ENCODE measurements at regions not wholly inside any gene's neighbourhood (a gene's known extent, or its start where the extent isn't known, plus 50 kb on each side); places are given as distances from the start of the nearest gene placed in this dataset.

DNA sequence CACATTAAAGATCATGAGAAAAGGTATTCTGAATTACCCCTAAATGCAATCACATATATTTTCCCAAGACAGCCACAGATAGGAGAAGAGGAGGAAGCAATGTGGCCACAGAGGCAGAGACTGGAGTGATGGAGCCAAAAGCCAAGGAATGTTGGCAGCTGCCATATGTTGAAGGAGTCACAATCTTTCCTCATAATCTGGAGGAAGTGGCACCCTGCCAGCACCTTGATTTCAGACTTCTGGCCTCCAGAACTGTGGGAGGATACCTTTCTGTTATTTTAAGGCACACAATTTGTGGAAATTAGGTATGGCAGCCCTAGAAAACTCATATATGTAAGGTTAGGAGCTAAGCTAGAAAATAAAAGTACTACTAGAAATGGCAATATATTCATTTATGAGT lies 139.9 kb upstream of the GAS1 start:
- TF ChIP-seq, protein P1, sequence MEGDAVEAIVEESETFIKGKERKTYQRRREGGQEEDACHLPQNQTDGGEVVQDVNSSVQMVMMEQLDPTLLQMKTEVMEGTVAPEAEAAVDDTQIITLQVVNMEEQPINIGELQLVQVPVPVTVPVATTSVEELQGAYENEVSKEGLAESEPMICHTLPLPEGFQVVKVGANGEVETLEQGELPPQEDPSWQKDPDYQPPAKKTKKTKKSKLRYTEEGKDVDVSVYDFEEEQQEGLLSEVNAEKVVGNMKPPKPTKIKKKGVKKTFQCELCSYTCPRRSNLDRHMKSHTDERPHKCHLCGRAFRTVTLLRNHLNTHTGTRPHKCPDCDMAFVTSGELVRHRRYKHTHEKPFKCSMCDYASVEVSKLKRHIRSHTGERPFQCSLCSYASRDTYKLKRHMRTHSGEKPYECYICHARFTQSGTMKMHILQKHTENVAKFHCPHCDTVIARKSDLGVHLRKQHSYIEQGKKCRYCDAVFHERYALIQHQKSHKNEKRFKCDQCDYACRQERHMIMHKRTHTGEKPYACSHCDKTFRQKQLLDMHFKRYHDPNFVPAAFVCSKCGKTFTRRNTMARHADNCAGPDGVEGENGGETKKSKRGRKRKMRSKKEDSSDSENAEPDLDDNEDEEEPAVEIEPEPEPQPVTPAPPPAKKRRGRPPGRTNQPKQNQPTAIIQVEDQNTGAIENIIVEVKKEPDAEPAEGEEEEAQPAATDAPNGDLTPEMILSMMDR (IDR thresholded peaks at IDR 0.05 in 2 of 3, conservative IDR thresholded peaks at IDR 0.05 in 1 of 3; ENCODE audit: borderline replicate concordance in 1 of 3, insufficient read depth in 1 of 3, low read depth in 2 of 3, low read length in 2 of 3): no peak
- TF ChIP-seq POLR2AphosphoS5 (IDR thresholded peaks at IDR 0.05; ENCODE audit: low read depth, low read length) (no peak), ZNF274 (IDR thresholded peaks at IDR 0.05; ENCODE audit: low read depth, low read length) (no peak), RAD21 (IDR thresholded peaks at IDR 0.05; ENCODE audit: low read depth) (no peak), POLR2A (IDR thresholded peaks at IDR 0.05; ENCODE audit: borderline replicate concordance, extremely low read depth, insufficient read depth, insufficient read length) (no peak)

Measured in HCT116 (cell line).